ENCODE measurements at regions not wholly inside any gene's neighbourhood (a gene's known extent, or its start where the extent isn't known, plus 50 kb on each side); places are given as distances from the start of the nearest gene placed in this dataset.

DNA sequence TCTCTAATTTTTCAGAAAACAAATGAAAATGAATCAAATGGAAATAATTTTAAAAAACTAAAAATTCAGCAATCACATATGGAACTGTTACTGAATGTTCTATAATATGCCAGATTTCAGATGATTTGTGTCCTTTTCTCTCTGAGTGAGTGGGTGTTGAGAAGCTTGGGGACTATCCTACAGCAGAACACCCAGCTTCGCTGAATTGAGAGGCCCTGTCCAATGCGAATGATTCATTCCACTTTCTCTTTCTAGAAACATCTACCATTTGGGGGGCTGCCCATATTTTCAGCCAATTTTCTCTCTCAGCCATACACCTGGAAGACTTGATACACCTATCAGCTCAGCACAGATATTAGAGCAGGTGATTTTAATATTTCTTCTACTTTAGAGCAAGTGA, 1666.7 kb downstream of the EFNB2 start:
- ChIA-PET CTCF (interaction anchor here (1.0 kb wide), 1 partner anchor 12 kb away, joined by 4 read pairs; no protein-coding TSS in a partner anchor), POLR2A (no interaction called here)
- no peak for DNase-seq (ENCODE audit: extremely low spot score)
- TF ChIP-seq, protein P1, sequence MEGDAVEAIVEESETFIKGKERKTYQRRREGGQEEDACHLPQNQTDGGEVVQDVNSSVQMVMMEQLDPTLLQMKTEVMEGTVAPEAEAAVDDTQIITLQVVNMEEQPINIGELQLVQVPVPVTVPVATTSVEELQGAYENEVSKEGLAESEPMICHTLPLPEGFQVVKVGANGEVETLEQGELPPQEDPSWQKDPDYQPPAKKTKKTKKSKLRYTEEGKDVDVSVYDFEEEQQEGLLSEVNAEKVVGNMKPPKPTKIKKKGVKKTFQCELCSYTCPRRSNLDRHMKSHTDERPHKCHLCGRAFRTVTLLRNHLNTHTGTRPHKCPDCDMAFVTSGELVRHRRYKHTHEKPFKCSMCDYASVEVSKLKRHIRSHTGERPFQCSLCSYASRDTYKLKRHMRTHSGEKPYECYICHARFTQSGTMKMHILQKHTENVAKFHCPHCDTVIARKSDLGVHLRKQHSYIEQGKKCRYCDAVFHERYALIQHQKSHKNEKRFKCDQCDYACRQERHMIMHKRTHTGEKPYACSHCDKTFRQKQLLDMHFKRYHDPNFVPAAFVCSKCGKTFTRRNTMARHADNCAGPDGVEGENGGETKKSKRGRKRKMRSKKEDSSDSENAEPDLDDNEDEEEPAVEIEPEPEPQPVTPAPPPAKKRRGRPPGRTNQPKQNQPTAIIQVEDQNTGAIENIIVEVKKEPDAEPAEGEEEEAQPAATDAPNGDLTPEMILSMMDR (IDR thresholded peaks at IDR 0.05; ENCODE audit: control extremely low read depth, extremely low read depth, low read depth, missing control alignments), result no peak

DNA sequence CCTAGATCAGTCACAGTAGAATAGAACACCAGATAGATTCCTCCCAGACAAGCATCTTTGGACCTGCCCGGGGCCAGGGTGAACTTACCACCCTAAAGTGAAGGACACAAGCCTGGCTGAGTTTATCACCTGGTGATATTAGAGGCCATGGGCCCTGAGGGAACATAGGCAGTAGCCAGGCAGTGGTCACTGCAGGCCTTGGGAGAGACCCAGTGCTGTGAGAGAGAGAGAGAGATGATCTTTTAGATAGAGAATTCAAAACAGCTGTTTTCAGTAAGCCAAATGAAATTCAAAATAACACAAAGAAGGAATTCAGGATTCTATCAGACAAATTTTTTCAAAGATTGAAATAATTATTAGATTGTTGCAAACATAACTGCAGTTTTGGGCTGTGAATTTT, 1679.9 kb downstream of the EFNB2 start:
- ChIA-PET CTCF (interaction anchor here (0.6 kb wide), 1 partner anchor 27 kb away, joined by 3 read pairs; no protein-coding TSS in a partner anchor), POLR2A (no interaction called here)

DNA sequence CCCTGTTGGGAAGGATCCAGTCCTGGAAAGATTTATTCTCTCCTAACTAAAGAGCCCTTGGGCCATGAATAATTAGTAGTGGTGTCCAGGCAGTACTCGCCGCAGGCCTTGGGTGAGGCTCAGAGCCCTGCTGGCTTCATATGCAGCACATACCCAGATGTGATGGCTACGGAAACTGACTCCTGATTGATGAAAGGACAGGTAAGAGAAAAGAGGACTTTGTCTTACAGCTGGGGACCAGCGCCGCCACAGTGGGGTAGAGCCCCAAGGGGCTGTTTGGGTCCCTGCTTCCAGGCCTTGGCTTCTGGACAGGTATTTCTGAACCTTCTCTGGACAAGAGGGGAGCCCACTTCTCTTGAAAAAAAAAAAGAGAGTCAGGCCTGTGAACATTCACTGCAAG, 1680.8 kb downstream of the EFNB2 start:
- TF ChIP-seq, protein P1 (IDR thresholded peaks at IDR 0.05; ENCODE audit: control extremely low read depth, extremely low read depth, low read depth, missing control alignments), result no peak
- DNase-seq (ENCODE audit: extremely low spot score), result no peak
- CTCF ChIA-PET, result interaction anchor here (0.6 kb wide), 1 partner anchor 28 kb away, joined by 3 read pairs; no protein-coding TSS in a partner anchor
- POLR2A ChIA-PET, result no interaction called here

More for the DNA sequence above, 1679.9 kb downstream of the EFNB2 start:
- DNase-seq (ENCODE audit: extremely low spot score), result no peak
- TF ChIP-seq, protein P1 (IDR thresholded peaks at IDR 0.05; ENCODE audit: control extremely low read depth, extremely low read depth, low read depth, missing control alignments), result no peak

DNA sequence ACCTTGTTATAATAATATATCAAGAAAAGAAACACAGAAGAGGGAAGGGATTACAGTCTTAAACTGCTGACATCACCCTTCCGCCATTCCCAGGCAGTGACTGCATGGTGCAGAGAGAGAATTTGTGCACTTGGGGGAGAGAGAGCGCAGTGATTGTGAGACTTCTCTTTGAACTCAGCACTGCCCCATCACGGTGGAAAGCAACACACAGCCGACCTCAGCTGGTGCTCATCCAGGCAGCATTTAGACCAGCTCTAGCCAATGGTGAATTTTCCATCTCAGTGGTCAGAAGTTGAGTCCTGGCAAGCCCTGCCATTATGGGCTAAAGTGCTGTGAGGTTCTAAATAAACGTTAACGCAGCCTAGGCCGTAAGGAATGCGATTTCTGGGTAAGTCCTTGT, 1681.5 kb downstream of the EFNB2 start:
- CTCF ChIA-PET, result no interaction called here
- DNase-seq (ENCODE audit: extremely low spot score), result no peak
- POLR2A ChIA-PET, result no interaction called here
- TF ChIP-seq, protein P1 (IDR thresholded peaks at IDR 0.05; ENCODE audit: control extremely low read depth, extremely low read depth, low read depth, missing control alignments), result no peak

DNA sequence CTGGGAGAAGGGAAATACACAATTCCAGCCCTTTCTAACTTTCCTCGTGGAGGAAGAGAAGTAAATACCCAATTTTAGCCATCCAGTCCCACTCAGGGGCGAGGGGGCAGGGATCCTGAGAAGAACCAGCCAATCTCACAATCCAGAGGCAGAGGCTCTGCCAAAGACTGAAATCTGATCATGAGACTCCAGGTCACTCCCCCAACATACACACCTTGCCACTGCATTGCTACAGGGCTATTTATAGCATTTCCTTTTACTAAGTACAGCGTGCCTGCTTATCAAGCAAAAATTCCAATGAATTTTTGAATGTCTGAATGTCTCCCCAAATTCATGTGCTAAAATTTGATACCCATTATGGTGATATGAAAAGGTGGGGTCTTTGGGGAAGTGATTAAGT, 1687.5 kb downstream of the EFNB2 start:
- CTCF ChIA-PET, result no interaction called here
- POLR2A ChIA-PET, result no interaction called here
- DNase-seq (ENCODE audit: extremely low spot score), result no peak
- TF ChIP-seq, protein P1 (IDR thresholded peaks at IDR 0.05; ENCODE audit: control extremely low read depth, extremely low read depth, low read depth, missing control alignments), result no peak

DNA sequence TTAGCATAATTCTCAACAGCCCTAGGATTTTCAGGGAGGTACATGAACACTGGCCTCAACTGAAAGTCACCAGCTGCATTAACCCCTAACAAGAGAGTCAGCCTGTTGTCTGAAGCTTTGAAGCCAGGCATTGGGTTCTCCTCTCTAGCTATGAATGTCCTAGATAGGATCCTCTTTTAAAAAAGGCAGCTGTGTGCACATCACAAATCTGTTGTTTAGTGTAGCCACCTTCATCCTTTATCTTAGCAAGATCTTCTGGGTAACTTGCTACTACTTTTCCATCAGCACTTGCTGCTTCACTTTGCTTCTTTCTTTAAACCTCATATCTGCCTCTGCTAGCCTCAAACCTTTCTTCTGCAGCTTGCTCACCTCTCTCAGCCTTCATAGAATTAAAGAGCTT, 1692.1 kb downstream of the EFNB2 start:
- POLR2A ChIA-PET, result no interaction called here
- CTCF ChIA-PET, result no interaction called here
- DNase-seq (ENCODE audit: extremely low spot score), result no peak
- TF ChIP-seq, protein P1 (IDR thresholded peaks at IDR 0.05; ENCODE audit: control extremely low read depth, extremely low read depth, low read depth, missing control alignments), result no peak

DNA sequence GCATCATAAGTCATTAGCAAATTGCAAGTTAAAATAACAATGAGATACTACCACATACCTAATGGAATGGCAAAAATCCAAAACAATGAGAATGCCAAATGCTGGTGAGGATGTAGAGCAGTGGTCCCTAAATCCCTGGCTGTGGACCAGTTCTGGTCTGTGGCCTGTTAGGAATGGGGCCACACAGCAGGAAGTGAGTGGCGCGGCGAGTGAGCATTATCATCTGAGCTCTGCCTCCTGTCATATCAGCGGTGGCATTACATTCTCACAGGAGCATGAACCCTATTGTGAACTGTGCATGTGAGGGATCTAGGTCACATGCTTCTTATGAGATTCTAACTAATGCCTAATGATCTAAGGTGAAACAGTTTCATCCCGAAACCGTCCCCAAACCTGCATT, 1694.4 kb downstream of the EFNB2 start:
- ChIA-PET CTCF (no interaction called here), POLR2A (no interaction called here)
- no peak for DNase-seq (ENCODE audit: extremely low spot score)
- TF ChIP-seq, protein P1 (IDR thresholded peaks at IDR 0.05; ENCODE audit: control extremely low read depth, extremely low read depth, low read depth, missing control alignments), result no peak
